GM23338 (cell line): ENCODE measurements at regions not wholly inside any gene's neighbourhood (a gene's known extent, or its start where the extent isn't known, plus 50 kb on each side); places are given as distances from the start of the nearest gene placed in this dataset.

ENCODE experiments used
- ATAC-seq: fragments of 200-7000 bp; cut with Tn5 transposase; 3 replicates; pipeline ENCODE4 v1.9.1; 2020
- DNase-seq: peaks from one replicate; pipeline ENCODE4 v3.0.0-alpha.2; 2015; ENCODE audit warnings: low spot score
- H2AFZ ChIP-seq: fragments of 200-600 bp; sonication (generic); 2 replicates; pipeline ENCODE4 v1.8.0; 2016; ENCODE audit warnings: antibody characterized with exemption, mild to moderate bottlenecking, moderate library complexity
- H3F3A ChIP-seq: fragments of 200-600 bp; sonication (generic); replicated peaks from 2 replicates; pipeline ENCODE4 v1.8.0; 2017; ENCODE audit warnings: antibody characterized with exemption, mixed run types, low read depth
- H3K27ac ChIP-seq: fragments of 200-600 bp; sonication (generic); 2 replicates; pipeline ENCODE4 v1.6.1; 2016; ENCODE audit warnings: low read depth
- H3K27me3 ChIP-seq: fragments of 200-600 bp; sonication (generic); 2 replicates; pipeline ENCODE4 v1.8.0; 2016; ENCODE audit warnings: mild to moderate bottlenecking, mixed run types, moderate library complexity; ENCODE audit not compliant: insufficient read depth
- H3K36me3 ChIP-seq: fragments of 200-600 bp; sonication (generic); 2 replicates; pipeline ENCODE4 v1.8.0; 2016; ENCODE audit warnings: mild to moderate bottlenecking; ENCODE audit not compliant: insufficient read depth
- H3K4me1 ChIP-seq: fragments of 200-600 bp; sonication (generic); 2 replicates; pipeline ENCODE4 v1.8.0; 2016; ENCODE audit warnings: mild to moderate bottlenecking, moderate library complexity; ENCODE audit not compliant: insufficient read depth
- H3K4me2 ChIP-seq: fragments of 200-600 bp; sonication (generic); 2 replicates; pipeline ENCODE4 v1.7.1; 2017; ENCODE audit warnings: mixed run types
- H3K4me3 ChIP-seq: fragments of 200-600 bp; sonication (generic); 2 replicates; pipeline ENCODE4 v1.6.1; 2016; ENCODE audit warnings: mixed run types
- H3K79me2 ChIP-seq: fragments of 200-600 bp; sonication (generic); replicated peaks from 2 replicates; pipeline ENCODE4 v1.8.0; 2017; ENCODE audit warnings: mild to moderate bottlenecking; ENCODE audit not compliant: insufficient read depth
- H3K9me2 ChIP-seq: fragments of 200-600 bp; sonication (generic); 2 replicates; pipeline ENCODE4 v1.8.0; 2017; ENCODE audit not compliant: insufficient read depth
- H4K20me1 ChIP-seq: fragments of 200-600 bp; sonication (generic); replicated peaks from 2 replicates; pipeline ENCODE4 v1.8.0; 2017; ENCODE audit warnings: mild to moderate bottlenecking; ENCODE audit not compliant: insufficient read depth
- H3K27ac Mint-ChIP-seq: 2 replicates; pipeline ENCODE4 v1.8.0; 2020; ENCODE audit warnings: inconsistent platforms, mild to moderate bottlenecking, moderate library complexity, mixed read lengths
- H3K27me3 Mint-ChIP-seq: 3 replicates; pipeline ENCODE4 v1.8.0; 2022; ENCODE audit warnings: low read depth, mild to moderate bottlenecking, moderate library complexity, mixed read lengths, inconsistent platforms; ENCODE audit not compliant: insufficient read depth, poor library complexity
- H3K36me3 Mint-ChIP-seq: 3 replicates; pipeline ENCODE4 v1.8.0; 2021; ENCODE audit warnings: low read depth, mild to moderate bottlenecking, inconsistent platforms, moderate library complexity, mixed read lengths
- H3K4me1 Mint-ChIP-seq: 3 replicates; pipeline ENCODE4 v1.8.0; 2020; ENCODE audit warnings: mild to moderate bottlenecking, inconsistent platforms, mixed read lengths
- H3K4me3 Mint-ChIP-seq: 3 replicates; pipeline ENCODE4 v1.8.0; 2021; ENCODE audit warnings: moderate library complexity, mild to moderate bottlenecking, inconsistent platforms, mixed read lengths
- H3K9me3 Mint-ChIP-seq: 3 replicates; pipeline ENCODE4 v1.8.0; 2020; ENCODE audit warnings: moderate library complexity, mild to moderate bottlenecking, inconsistent platforms, mixed read lengths
- EZH2 ChIP-seq: fragments of 200-600 bp; sonication (generic); IDR thresholded peaks from one replicate; pipeline ENCODE4 v1.8.0; 2017; ENCODE audit warnings: antibody characterized with exemption, mild to moderate bottlenecking, low read depth; ENCODE audit not compliant: unreplicated experiment
- EZH2phosphoT487 ChIP-seq: fragments of 200-600 bp; sonication (generic); IDR thresholded peaks from one replicate; pipeline ENCODE4 v1.8.1; 2018; ENCODE audit warnings: antibody characterized with exemption; ENCODE audit not compliant: unreplicated experiment
- JUNB ChIP-seq: IDR thresholded peaks from one replicate; pipeline ENCODE4 v1.6.1; 2016; ENCODE audit warnings: antibody characterized with exemption; ENCODE audit not compliant: unreplicated experiment
- NANOG ChIP-seq: IDR thresholded peaks from 2 replicates; pipeline ENCODE4 v1.6.1; 2016; ENCODE audit warnings: antibody characterized with exemption, borderline replicate concordance
- POLR2AphosphoS5 ChIP-seq: IDR thresholded peaks from 2 replicates; pipeline ENCODE4 v1.6.1; 2016; ENCODE audit warnings: antibody characterized with exemption, low read depth
- ZNF114 ChIP-seq: fragments of 250-450 bp; sonication (Bioruptor Pico); IDR thresholded peaks from 2 replicates; pipeline ENCODE4 v1.5.0; 2020; ENCODE audit warnings: mild to moderate bottlenecking, moderate library complexity
- ZNF331 ChIP-seq: fragments of 250-450 bp; sonication (Bioruptor Pico); IDR thresholded peaks from 2 replicates; pipeline ENCODE4 v1.5.0; 2020; ENCODE audit warnings: low read depth, mild to moderate bottlenecking, moderate library complexity
- TF ChIP-seq, protein P1 (sequence below), 2 experiments: fragments of 200-600 bp in 1 of 2; sonication (generic) in 1 of 2; conservative IDR thresholded peaks; 2 replicates each; pipeline versions ENCODE4 v1.5.1 to v1.6.1; 2016 to 2017; ENCODE audit warnings: antibody characterized with exemption in 2 of 2, low read depth in 2 of 2, mild to moderate bottlenecking in 2 of 2, moderate library complexity in 1 of 2
- TF ChIP-seq, protein P2 (sequence below): fragments of 250-450 bp; sonication (Bioruptor Pico); IDR thresholded peaks from 2 replicates; pipeline ENCODE4 v1.5.0; 2020; ENCODE audit warnings: mild to moderate bottlenecking, moderate library complexity

DNA sequence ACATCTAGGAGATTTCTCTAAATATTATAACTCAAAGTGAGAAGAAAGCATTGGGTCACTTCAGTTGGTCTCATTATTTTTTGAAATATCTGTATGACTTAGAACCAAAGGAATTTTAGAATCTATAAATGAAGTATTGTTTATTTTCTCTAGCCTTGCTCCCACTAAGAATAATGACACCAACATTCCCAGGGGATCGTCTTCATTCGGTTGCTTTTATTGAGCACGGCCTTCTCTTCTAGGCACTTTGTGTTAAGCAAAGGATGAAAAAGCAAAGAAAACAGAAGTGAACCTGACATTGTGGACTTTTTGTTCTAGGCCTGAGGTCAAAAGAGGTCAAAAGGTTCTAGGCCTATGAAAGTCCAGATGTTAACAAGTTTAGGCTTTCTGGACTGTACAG lies 231.9 kb downstream of the GALR1 start (continued):
- TF ChIP-seq EZH2 (no peak), POLR2AphosphoS5 (no peak), EZH2phosphoT487 (no peak), ZNF331 (CRISPR knock-in tag) (no peak), JUNB (no peak)
- TF ChIP-seq, protein P1, sequence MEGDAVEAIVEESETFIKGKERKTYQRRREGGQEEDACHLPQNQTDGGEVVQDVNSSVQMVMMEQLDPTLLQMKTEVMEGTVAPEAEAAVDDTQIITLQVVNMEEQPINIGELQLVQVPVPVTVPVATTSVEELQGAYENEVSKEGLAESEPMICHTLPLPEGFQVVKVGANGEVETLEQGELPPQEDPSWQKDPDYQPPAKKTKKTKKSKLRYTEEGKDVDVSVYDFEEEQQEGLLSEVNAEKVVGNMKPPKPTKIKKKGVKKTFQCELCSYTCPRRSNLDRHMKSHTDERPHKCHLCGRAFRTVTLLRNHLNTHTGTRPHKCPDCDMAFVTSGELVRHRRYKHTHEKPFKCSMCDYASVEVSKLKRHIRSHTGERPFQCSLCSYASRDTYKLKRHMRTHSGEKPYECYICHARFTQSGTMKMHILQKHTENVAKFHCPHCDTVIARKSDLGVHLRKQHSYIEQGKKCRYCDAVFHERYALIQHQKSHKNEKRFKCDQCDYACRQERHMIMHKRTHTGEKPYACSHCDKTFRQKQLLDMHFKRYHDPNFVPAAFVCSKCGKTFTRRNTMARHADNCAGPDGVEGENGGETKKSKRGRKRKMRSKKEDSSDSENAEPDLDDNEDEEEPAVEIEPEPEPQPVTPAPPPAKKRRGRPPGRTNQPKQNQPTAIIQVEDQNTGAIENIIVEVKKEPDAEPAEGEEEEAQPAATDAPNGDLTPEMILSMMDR (conservative IDR thresholded peaks at IDR 0.05; ENCODE audit: low read depth in 2 of 2), result no peak

GRCh38 chr18:77482190-77483085 lies 232.8 kb downstream of the GALR1 start:
- Mint-ChIP-seq H3K4me1 (peaks cover 6% of the 10 kb centered on the region), H3K36me3 (no peaks in the 10 kb centered on the region), H3K9me3 (peaks cover 3% of the 10 kb centered on the region; the same call in 1 of the 3 replicates), H3K27me3 (no peaks in the 10 kb centered on the region), H3K4me3 (no peak overlapping the region), H3K27ac (no peak overlapping the region)
- DNase-seq (no peak), ATAC-seq (no peak)
- H3F3A ChIP-seq, result no peaks in the 10 kb centered on the region
- no peak overlapping the region for H3K27ac ChIP-seq
- H3K4me3 ChIP-seq, result no peak overlapping the region
- H4K20me1 ChIP-seq, result no peaks in the 10 kb centered on the region
- H3K4me2 ChIP-seq, result no peak overlapping the region
- no peaks in the 10 kb centered on the region for H3K36me3 ChIP-seq
- no peaks in the 10 kb centered on the region for H3K27me3 ChIP-seq
- H3K79me2 ChIP-seq, result no peaks in the 10 kb centered on the region
- H3K9me2 ChIP-seq, result no peaks in the 10 kb centered on the region
- H2AFZ ChIP-seq, result no peak overlapping the region
- TF ChIP-seq EZH2 (no peak), NANOG (no peak), ZNF114 (no peak), ZNF331 (CRISPR knock-in tag) (no peak), POLR2AphosphoS5 (no peak), JUNB (no peak)
- TF ChIP-seq, protein P1 (conservative IDR thresholded peaks at IDR 0.05; ENCODE audit: low read depth in 2 of 2), result no peak
- TF ChIP-seq, protein P2, sequence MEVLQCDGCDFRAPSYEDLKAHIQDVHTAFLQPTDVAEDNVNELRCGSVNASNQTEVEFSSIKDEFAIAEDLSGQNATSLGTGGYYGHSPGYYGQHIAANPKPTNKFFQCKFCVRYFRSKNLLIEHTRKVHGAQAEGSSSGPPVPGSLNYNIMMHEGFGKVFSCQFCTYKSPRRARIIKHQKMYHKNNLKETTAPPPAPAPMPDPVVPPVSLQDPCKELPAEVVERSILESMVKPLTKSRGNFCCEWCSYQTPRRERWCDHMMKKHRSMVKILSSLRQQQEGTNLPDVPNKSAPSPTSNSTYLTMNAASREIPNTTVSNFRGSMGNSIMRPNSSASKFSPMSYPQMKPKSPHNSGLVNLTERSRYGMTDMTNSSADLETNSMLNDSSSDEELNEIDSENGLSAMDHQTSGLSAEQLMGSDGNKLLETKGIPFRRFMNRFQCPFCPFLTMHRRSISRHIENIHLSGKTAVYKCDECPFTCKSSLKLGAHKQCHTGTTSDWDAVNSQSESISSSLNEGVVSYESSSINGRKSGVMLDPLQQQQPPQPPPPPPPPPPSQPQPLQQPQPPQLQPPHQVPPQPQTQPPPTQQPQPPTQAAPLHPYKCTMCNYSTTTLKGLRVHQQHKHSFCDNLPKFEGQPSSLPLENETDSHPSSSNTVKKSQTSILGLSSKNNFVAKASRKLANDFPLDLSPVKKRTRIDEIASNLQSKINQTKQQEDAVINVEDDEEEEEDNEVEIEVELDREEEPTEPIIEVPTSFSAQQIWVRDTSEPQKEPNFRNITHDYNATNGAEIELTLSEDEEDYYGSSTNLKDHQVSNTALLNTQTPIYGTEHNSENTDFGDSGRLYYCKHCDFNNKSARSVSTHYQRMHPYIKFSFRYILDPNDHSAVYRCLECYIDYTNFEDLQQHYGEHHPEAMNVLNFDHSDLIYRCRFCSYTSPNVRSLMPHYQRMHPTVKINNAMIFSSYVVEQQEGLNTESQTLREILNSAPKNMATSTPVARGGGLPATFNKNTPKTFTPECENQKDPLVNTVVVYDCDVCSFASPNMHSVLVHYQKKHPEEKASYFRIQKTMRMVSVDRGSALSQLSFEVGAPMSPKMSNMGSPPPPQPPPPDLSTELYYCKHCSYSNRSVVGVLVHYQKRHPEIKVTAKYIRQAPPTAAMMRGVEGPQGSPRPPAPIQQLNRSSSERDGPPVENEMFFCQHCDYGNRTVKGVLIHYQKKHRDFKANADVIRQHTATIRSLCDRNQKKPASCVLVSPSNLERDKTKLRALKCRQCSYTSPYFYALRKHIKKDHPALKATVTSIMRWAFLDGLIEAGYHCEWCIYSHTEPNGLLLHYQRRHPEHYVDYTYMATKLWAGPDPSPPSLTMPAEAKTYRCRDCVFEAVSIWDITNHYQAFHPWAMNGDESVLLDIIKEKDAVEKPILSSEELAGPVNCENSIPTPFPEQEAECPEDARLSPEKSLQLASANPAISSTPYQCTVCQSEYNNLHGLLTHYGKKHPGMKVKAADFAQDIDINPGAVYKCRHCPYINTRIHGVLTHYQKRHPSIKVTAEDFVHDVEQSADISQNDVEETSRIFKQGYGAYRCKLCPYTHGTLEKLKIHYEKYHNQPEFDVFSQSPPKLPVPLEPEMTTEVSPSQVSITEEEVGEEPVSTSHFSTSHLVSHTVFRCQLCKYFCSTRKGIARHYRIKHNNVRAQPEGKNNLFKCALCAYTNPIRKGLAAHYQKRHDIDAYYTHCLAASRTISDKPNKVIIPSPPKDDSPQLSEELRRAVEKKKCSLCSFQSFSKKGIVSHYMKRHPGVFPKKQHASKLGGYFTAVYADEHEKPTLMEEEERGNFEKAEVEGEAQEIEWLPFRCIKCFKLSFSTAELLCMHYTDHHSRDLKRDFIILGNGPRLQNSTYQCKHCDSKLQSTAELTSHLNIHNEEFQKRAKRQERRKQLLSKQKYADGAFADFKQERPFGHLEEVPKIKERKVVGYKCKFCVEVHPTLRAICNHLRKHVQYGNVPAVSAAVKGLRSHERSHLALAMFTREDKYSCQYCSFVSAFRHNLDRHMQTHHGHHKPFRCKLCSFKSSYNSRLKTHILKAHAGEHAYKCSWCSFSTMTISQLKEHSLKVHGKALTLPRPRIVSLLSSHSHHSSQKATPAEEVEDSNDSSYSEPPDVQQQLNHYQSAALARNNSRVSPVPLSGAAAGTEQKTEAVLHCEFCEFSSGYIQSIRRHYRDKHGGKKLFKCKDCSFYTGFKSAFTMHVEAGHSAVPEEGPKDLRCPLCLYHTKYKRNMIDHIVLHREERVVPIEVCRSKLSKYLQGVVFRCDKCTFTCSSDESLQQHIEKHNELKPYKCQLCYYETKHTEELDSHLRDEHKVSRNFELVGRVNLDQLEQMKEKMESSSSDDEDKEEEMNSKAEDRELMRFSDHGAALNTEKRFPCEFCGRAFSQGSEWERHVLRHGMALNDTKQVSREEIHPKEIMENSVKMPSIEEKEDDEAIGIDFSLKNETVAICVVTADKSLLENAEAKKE (CRISPR knock-in tag), result no peak
- H3K4me1 ChIP-seq, result no peaks in the 10 kb centered on the region
